Karpas-422 (cell line): ENCODE measurements at regions not wholly inside any gene's neighbourhood (a gene's known extent, or its start where the extent isn't known, plus 50 kb on each side); places are given as distances from the start of the nearest gene placed in this dataset.
"Not testable (repeated sequence)": the region's sequence is repeated elsewhere in the genome, so short reads cannot be mapped to it uniquely, and the experiment has no call there.

Experiments
- DNase-seq: peaks from one replicate; pipeline ENCODE4 v3.0.0-alpha.2; 2015
- H2AFZ ChIP-seq: fragments of 200-600 bp; sonication (generic); 2 replicates; pipeline ENCODE4 v1.6.1; 2014; ENCODE audit warnings: antibody characterized with exemption, low read length, mixed read lengths
- H3K27ac ChIP-seq: fragments of 200-600 bp; sonication (generic); 2 replicates; pipeline ENCODE4 v1.5.1; 2014; ENCODE audit warnings: mild to moderate bottlenecking, low read length, moderate library complexity
- H3K27me3 ChIP-seq: fragments of 200-600 bp; sonication (generic); 2 replicates; pipeline ENCODE4 v1.6.1; 2014; ENCODE audit warnings: low read length, mixed read lengths
- H3K36me3 ChIP-seq: fragments of 200-600 bp; sonication (generic); 2 replicates; pipeline ENCODE4 v1.6.1; 2014; ENCODE audit warnings: low read length, mixed read lengths; ENCODE audit not compliant: insufficient read depth
- H3K4me1 ChIP-seq: fragments of 200-600 bp; sonication (generic); 2 replicates; pipeline ENCODE4 v1.6.1; 2014; ENCODE audit warnings: mild to moderate bottlenecking, low read length, mixed read lengths
- H3K4me2 ChIP-seq: fragments of 200-600 bp; sonication (generic); 2 replicates; pipeline ENCODE4 v1.6.1; 2014; ENCODE audit warnings: low read length, low read depth, mild to moderate bottlenecking; ENCODE audit not compliant: poor library complexity, severe bottlenecking
- H3K4me3 ChIP-seq: fragments of 200-600 bp; sonication (generic); 2 replicates; pipeline ENCODE4 v1.5.1; 2014; ENCODE audit warnings: mild to moderate bottlenecking, antibody characterized with exemption, low read length, mixed read lengths
- H3K79me2 ChIP-seq: fragments of 200-600 bp; sonication (generic); 2 replicates; pipeline ENCODE4 v1.6.1; 2014; ENCODE audit warnings: mild to moderate bottlenecking, low read length, mixed read lengths
- H3K9ac ChIP-seq: fragments of 200-600 bp; sonication (generic); 2 replicates; pipeline ENCODE4 v1.6.0; 2014; ENCODE audit warnings: low read length
- H3K9me2 ChIP-seq: fragments of 200-600 bp; sonication (generic), shearing (Covaris generic); replicated peaks from 2 replicates; pipeline ENCODE4 v1.6.0; 2014; ENCODE audit warnings: mild to moderate bottlenecking, low read length, moderate library complexity; ENCODE audit not compliant: insufficient read depth
- H3K9me3 ChIP-seq: fragments of 300-700, 200-600 bp; sonication (generic); 2 replicates; pipeline ENCODE4 v1.6.1; 2014; ENCODE audit warnings: low read length, mixed read lengths
- H4K20me1 ChIP-seq: fragments of 200-600 bp; sonication (generic); 2 replicates; pipeline ENCODE4 v1.6.1; 2014; ENCODE audit warnings: mild to moderate bottlenecking, antibody characterized with exemption, low read length, low read depth; ENCODE audit not compliant: insufficient read depth

- H3K9me2 ChIP-seq, H3K36me3 ChIP-seq, H3K4me1 ChIP-seq: not testable (repeated sequence)
Observed at GRCh38 chr21:18096413-18096812, 148.2 kb upstream of the CHODL start.

DNA sequence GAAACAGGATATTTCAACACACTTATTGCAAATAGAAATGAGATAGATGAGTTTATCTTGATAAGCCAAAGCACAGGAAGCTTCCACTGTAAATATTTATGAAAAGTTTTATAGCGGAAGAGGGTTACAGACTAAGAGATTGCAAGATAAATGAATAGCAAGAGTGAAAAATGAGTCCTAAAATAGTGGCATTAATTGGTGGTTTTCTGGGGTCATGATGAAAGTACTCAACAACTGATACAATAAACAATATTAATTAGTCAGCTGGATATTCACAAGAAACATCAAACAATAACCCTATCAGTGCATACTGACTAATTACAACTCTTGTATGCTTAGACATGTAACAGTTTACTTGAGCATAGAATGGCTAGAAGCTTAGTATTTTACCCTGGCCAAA, 154.8 kb upstream of the CHODL start:
- Histone ChIP-seq H3K4me3 (no peak overlapping the region; the same call in 1 of the 2 replicates), H3K9me3 (peaks cover 44% of the 10 kb centered on the region), H3K4me2 (no peak overlapping the region), H3K27me3 (no peaks in the 10 kb centered on the region), H3K79me2 (no peaks in the 10 kb centered on the region), H3K9me2 (no peaks in the 10 kb centered on the region), H3K9ac (no peak overlapping the region), H3K36me3 (no peaks in the 10 kb centered on the region), H3K4me1 (no peaks in the 10 kb centered on the region), H3K27ac (no peak overlapping the region), H2AFZ (no peak overlapping the region), H4K20me1 (no peaks in the 10 kb centered on the region)
- DNase-seq: no peak

More at GRCh38 chr21:18096413-18096812, 148.2 kb upstream of the CHODL start:
- not testable (repeated sequence) for H3K27me3 ChIP-seq, H2AFZ ChIP-seq, H3K4me3 ChIP-seq, H3K9ac ChIP-seq, DNase-seq, H4K20me1 ChIP-seq, H3K4me2 ChIP-seq, H3K27ac ChIP-seq, H3K79me2 ChIP-seq
- peaks cover 36% of the 10 kb centered on the region for H3K9me3 ChIP-seq

DNA sequence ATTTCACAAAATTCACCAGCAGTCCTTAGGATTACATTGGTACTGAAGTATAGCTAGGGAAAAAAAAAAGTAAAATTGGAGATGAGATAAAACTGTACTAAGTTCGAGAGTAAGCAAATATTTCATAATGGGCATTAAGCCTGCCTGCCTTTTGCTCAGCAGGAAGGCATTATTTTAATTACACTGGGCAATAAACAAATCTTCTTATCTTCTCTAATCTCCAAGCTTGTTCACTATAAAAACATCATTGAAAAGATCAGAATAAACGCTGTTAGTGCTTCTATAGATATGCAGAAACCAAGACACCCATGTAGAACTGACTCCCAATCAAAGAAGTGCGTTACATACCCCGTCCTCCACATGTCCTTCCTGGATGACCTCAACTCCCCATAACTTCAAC, 174.2 kb upstream of the CHODL start:
- Histone ChIP-seq H3K9me2 (no peaks in the 10 kb centered on the region), H3K36me3 (no peaks in the 10 kb centered on the region), H3K27ac (no peak overlapping the region), H3K4me2 (no peak overlapping the region), H3K4me1 (no peaks in the 10 kb centered on the region), H4K20me1 (no peaks in the 10 kb centered on the region), H3K9me3 (peaks cover 8% of the 10 kb centered on the region; the same call in 1 of the 2 replicates), H2AFZ (no peak overlapping the region), H3K27me3 (no peaks in the 10 kb centered on the region), H3K79me2 (no peaks in the 10 kb centered on the region), H3K9ac (no peak overlapping the region), H3K4me3 (no peak overlapping the region)
- no peak for DNase-seq

GRCh38 chr21:18069875-18070274, 174.8 kb upstream of the CHODL start:
- Histone ChIP-seq H3K27me3 (no peaks in the 10 kb centered on the region), H3K9me3 (peaks cover 11% of the 10 kb centered on the region; the same call in 1 of the 2 replicates), H3K27ac (no peak overlapping the region), H3K4me3 (no peak overlapping the region), H3K4me2 (no peak overlapping the region), H2AFZ (no peak overlapping the region), H3K9ac (no peak overlapping the region), H3K9me2 (no peaks in the 10 kb centered on the region), H3K36me3 (no peaks in the 10 kb centered on the region), H3K4me1 (no peaks in the 10 kb centered on the region), H3K79me2 (no peaks in the 10 kb centered on the region), H4K20me1 (no peaks in the 10 kb centered on the region)
- no peak for DNase-seq

GRCh38 chr21:18060402-18060801, 184.2 kb upstream of the CHODL start:
- no peaks in the 10 kb centered on the region; the same call in 1 of the 2 replicates for H3K9me2 ChIP-seq
- no peak overlapping the region for H2AFZ ChIP-seq
- no peak for DNase-seq
- H3K27me3 ChIP-seq: no peaks in the 10 kb centered on the region
- no peak overlapping the region for H3K9ac ChIP-seq
- H4K20me1 ChIP-seq: no peaks in the 10 kb centered on the region
- H3K27ac ChIP-seq: no peak overlapping the region
- H3K4me2 ChIP-seq: no peak overlapping the region
- no peaks in the 10 kb centered on the region for H3K36me3 ChIP-seq
- H3K79me2 ChIP-seq: no peaks in the 10 kb centered on the region
- H3K4me3 ChIP-seq: no peak overlapping the region
- H3K9me3 ChIP-seq: peaks cover 18% of the 10 kb centered on the region
- H3K4me1 ChIP-seq: no peaks in the 10 kb centered on the region

DNA sequence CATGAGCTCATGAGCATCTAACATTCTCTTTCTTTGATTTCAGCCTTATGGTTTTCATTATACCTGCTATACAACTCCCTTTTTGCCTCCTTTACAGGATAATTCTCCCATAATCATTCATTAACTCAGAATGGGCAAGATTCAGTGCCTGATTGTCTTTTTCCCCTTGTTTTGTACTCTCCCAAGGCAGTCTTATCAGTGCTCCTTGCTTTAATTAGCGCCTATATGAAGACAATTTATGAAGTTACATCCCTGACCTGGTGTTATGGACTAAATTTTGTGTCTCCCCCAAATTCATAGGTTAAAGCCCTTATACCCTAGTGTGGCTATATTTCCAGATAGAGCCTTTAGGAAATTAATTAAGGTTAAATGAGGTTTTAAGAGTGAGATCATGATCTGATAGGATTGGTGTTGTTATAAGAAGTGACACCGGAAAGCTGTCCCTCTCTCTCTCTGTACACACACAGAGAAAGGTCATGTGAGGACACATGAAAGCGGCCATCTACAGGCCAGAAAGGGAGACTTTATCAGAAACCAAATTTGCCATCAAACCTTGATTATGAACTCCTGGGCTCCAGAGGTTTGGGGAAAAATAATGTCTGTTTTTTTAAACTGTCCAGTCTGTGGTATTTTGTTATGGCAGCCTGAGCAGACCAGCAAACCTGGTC, 185.8 kb upstream of the CHODL start:
- no peak for DNase-seq
- H3K27me3 ChIP-seq: no peaks in the 10 kb centered on the region
- no peaks in the 10 kb centered on the region; the same call in 1 of the 2 replicates for H3K9me2 ChIP-seq
- H3K4me3 ChIP-seq: no peak overlapping the region
- no peaks in the 10 kb centered on the region for H3K4me1 ChIP-seq
- H2AFZ ChIP-seq: no peak overlapping the region
- no peak overlapping the region for H3K27ac ChIP-seq
- peaks cover 15% of the 10 kb centered on the region for H3K9me3 ChIP-seq
- H3K36me3 ChIP-seq: no peaks in the 10 kb centered on the region
- no peak overlapping the region for H3K9ac ChIP-seq
- no peaks in the 10 kb centered on the region for H4K20me1 ChIP-seq
- no peak overlapping the region for H3K4me2 ChIP-seq
- no peaks in the 10 kb centered on the region for H3K79me2 ChIP-seq

- H3K4me2 ChIP-seq: no peak overlapping the region
- no peak overlapping the region for H3K9ac ChIP-seq
- peaks cover 2% of the 10 kb centered on the region; the same call in 1 of the 2 replicates for H3K9me3 ChIP-seq
- H3K9me2 ChIP-seq: no peaks in the 10 kb centered on the region
- H3K27ac ChIP-seq: no peak overlapping the region
- no peak overlapping the region for H2AFZ ChIP-seq
- H3K36me3 ChIP-seq: no peaks in the 10 kb centered on the region
- H3K4me1 ChIP-seq: no peaks in the 10 kb centered on the region
- no peaks in the 10 kb centered on the region for H4K20me1 ChIP-seq
- no peak overlapping the region for H3K4me3 ChIP-seq
- H3K27me3 ChIP-seq: no peaks in the 10 kb centered on the region
- DNase-seq: no peak
- no peaks in the 10 kb centered on the region for H3K79me2 ChIP-seq
Observed at GRCh38 chr21:18053151-18053550, 191.5 kb upstream of the CHODL start.

GRCh38 chr21:18049461-18049860, 195.2 kb upstream of the CHODL start:
- H3K27me3 ChIP-seq: no peaks in the 10 kb centered on the region
- no peaks in the 10 kb centered on the region for H3K9me2 ChIP-seq

More at GRCh38 chr21:18049461-18049860, 195.2 kb upstream of the CHODL start:
- H4K20me1 ChIP-seq: no peaks in the 10 kb centered on the region
- no peak overlapping the region for H3K9ac ChIP-seq
- H3K27ac ChIP-seq: no peak overlapping the region
- H3K36me3 ChIP-seq: no peaks in the 10 kb centered on the region
- H3K9me3 ChIP-seq: no peaks in the 10 kb centered on the region; the same call in 1 of the 2 replicates
- no peaks in the 10 kb centered on the region for H3K79me2 ChIP-seq
- no peak overlapping the region for H2AFZ ChIP-seq
- H3K4me3 ChIP-seq: no peak overlapping the region
- no peak for DNase-seq
- H3K4me2 ChIP-seq: no peak overlapping the region
- H3K4me1 ChIP-seq: no peaks in the 10 kb centered on the region
